ENCODE measurements at regions not wholly inside any gene's neighbourhood (a gene's known extent, or its start where the extent isn't known, plus 50 kb on each side); places are given as distances from the start of the nearest gene placed in this dataset.
"Not testable (repeated sequence)": the region's sequence is repeated elsewhere in the genome, so short reads cannot be mapped to it uniquely, and the experiment has no call there.

GRCh38 chr9:99491408-99492158 lies 269.5 kb downstream of the SEC61B start:
- DNase-seq = no peak

- peak; percentile 3 for DNase-seq
Measured at GRCh38 chr9:99497641-99498040, 275.6 kb downstream of the SEC61B start.

GRCh38 chr9:99498979-99499378 lies 276.9 kb downstream of the SEC61B start:
- DNase-seq = not testable (repeated sequence)

- no peak for DNase-seq
Measured at GRCh38 chr9:99505936-99506335, 283.9 kb downstream of the SEC61B start.

- no peak for DNase-seq
Measured at GRCh38 chr9:99506747-99507348, 284.8 kb downstream of the SEC61B start.

GRCh38 chr9:99509065-99509745 lies 287.1 kb downstream of the SEC61B start:
- DNase-seq = no peak

GRCh38 chr9:99509900-99510535 lies 287.9 kb downstream of the SEC61B start:
- DNase-seq = no peak

GRCh38 chr9:99511723-99512122 lies 289.6 kb downstream of the SEC61B start:
- no peak for DNase-seq

- no peak for DNase-seq
Measured at GRCh38 chr9:99513441-99514112, 291.5 kb downstream of the SEC61B start.

GRCh38 chr9:99515093-99515492 lies 293.0 kb downstream of the SEC61B start:
- no peak for DNase-seq

- DNase-seq = no peak
Measured at GRCh38 chr9:99515895-99516656, 294.0 kb downstream of the SEC61B start.

GRCh38 chr9:99516657-99517049 lies 294.6 kb downstream of the SEC61B start:
- DNase-seq = no peak

- DNase-seq = peak; percentile 3
Measured at GRCh38 chr9:99523838-99524237, 297.8 kb upstream of the NR4A3 start.

GRCh38 chr9:99531313-99531712 lies 290.4 kb upstream of the NR4A3 start:
- no peak for DNase-seq

- DNase-seq = no peak
Measured at GRCh38 chr9:99533421-99533820, 288.3 kb upstream of the NR4A3 start.

- no peak for DNase-seq
Measured at GRCh38 chr9:99537996-99538395, 283.7 kb upstream of the NR4A3 start.

- no peak for DNase-seq
Measured at GRCh38 chr9:99544526-99544925, 277.2 kb upstream of the NR4A3 start.

GRCh38 chr9:99549441-99549840 lies 272.2 kb upstream of the NR4A3 start:
- no peak for DNase-seq

- DNase-seq = peak; percentile 7
Measured at GRCh38 chr9:99555792-99556191, 265.9 kb upstream of the NR4A3 start.

GRCh38 chr9:99556998-99557397 lies 264.7 kb upstream of the NR4A3 start:
- DNase-seq = no peak

- DNase-seq = no peak
Measured at GRCh38 chr9:99557816-99558215, 263.9 kb upstream of the NR4A3 start.

GRCh38 chr9:99559776-99560175 lies 261.9 kb upstream of the NR4A3 start:
- DNase-seq = no peak

All from OCI-M1 (cell line).